ENCODE measurements at regions not wholly inside any gene's neighbourhood (a gene's known extent, or its start where the extent isn't known, plus 50 kb on each side); places are given as distances from the start of the nearest gene placed in this dataset.
A peak's percentile ranks its signal among the peaks of the same experiment; 100 is the strongest.

DNA sequence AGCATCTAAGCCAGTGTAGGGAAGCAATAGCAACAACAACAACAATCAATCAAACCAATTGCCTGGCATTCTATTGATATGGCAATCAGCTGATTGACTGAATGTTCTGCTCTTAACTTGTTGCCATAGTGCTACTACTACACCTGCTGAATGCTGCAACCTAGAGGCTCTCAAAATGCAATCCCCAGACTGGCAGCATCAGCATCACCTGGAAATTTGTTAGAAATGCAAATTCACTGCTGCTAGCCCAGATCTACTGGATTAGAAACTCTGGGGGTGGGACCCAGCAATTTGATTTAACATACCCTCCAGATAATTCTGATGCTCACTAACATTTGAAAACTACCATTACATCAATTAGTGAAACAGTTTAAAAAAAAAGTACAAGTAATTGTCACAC, 363.6 kb downstream of the SNAPC1 start:
- no peak overlapping the region for H3K27ac ChIP-seq (ENCODE audit: low read depth in 1 of 2, low read length in 1 of 2)
- DNase-seq (no peak), ATAC-seq (ENCODE audit: insufficient read depth, low FRiP score) (no peak)
- H3K27me3 ChIP-seq (ENCODE audit: control insufficient read depth in 3 of 3, insufficient read depth in 3 of 3, low read length in 2 of 3): peaks cover 0 to 2% (median 0%) of the 10 kb centered on the region in 3 donors
- H3K36me3 ChIP-seq (ENCODE audit: control insufficient read depth in 4 of 4, insufficient read depth in 4 of 4, low read length in 4 of 4): no peaks in the 10 kb centered on the region
- no peak overlapping the region for H3K9ac ChIP-seq (ENCODE audit: insufficient read depth in 1 of 2, low read length in 2 of 2)
- H3K4me3 ChIP-seq: no peak overlapping the region
- peaks cover 0 to 4% (median 0%) of the 10 kb centered on the region in 5 donors for H3K4me1 ChIP-seq (ENCODE audit: control insufficient read depth in 5 of 5, insufficient read depth in 5 of 5, low read length in 5 of 5)
- TF ChIP-seq CTCF (IDR thresholded peaks at IDR 0.05; ENCODE audit: control extremely low read depth, extremely low read depth): no peak
- H3K9me3 ChIP-seq (ENCODE audit: control insufficient read depth in 4 of 4, insufficient read depth in 3 of 4, low read length in 3 of 4): no peaks in the 10 kb centered on the region

- H3K27ac ChIP-seq (ENCODE audit: low read depth in 1 of 2, low read length in 1 of 2): no peak overlapping the region
- H3K4me1 ChIP-seq (ENCODE audit: control insufficient read depth in 5 of 5, insufficient read depth in 5 of 5, low read length in 5 of 5): peaks cover 0 to 4% (median 0%) of the 10 kb centered on the region in 5 donors
- H3K36me3 ChIP-seq (ENCODE audit: control insufficient read depth in 4 of 4, insufficient read depth in 4 of 4, low read length in 4 of 4): no peaks in the 10 kb centered on the region
- ATAC-seq (ENCODE audit: insufficient read depth, low FRiP score) (peak; percentile 58), DNase-seq (peak in 2 of 3 donors; percentile 84 to 87)
- peak; percentile 45 for TF ChIP-seq CTCF (IDR thresholded peaks at IDR 0.05; ENCODE audit: control extremely low read depth, extremely low read depth)
- no peak overlapping the region for H3K9ac ChIP-seq (ENCODE audit: insufficient read depth in 1 of 2, low read length in 2 of 2)
- 12 to 14% methylated on average over 7 of the region's 7 CpGs for WGBS, 2 donors
- H3K4me3 ChIP-seq: no peak overlapping the region
- H3K9me3 ChIP-seq (ENCODE audit: control insufficient read depth in 4 of 4, insufficient read depth in 3 of 4, low read length in 3 of 4): no peaks in the 10 kb centered on the region
- no peaks in the 10 kb centered on the region for H3K27me3 ChIP-seq (ENCODE audit: control insufficient read depth in 3 of 3, insufficient read depth in 3 of 3, low read length in 2 of 3)
Observed at GRCh38 chr14:62126879-62127478, 364.8 kb downstream of the SNAPC1 start.

- H3K9me3 ChIP-seq (ENCODE audit: control insufficient read depth in 4 of 4, insufficient read depth in 3 of 4, low read length in 3 of 4): no peaks in the 10 kb centered on the region
- H3K27me3 ChIP-seq (ENCODE audit: control insufficient read depth in 3 of 3, insufficient read depth in 3 of 3, low read length in 2 of 3): no peaks in the 10 kb centered on the region
- peaks cover 0 to 23% (median 0%) of the 10 kb centered on the region in 5 donors for H3K4me1 ChIP-seq (ENCODE audit: control insufficient read depth in 5 of 5, insufficient read depth in 5 of 5, low read length in 5 of 5)
- no peaks in the 10 kb centered on the region for H3K36me3 ChIP-seq (ENCODE audit: control insufficient read depth in 4 of 4, insufficient read depth in 4 of 4, low read length in 4 of 4)
- no peak for ATAC-seq (ENCODE audit: insufficient read depth, low FRiP score)
- H3K9ac ChIP-seq (ENCODE audit: insufficient read depth in 1 of 2, low read length in 2 of 2): no peak overlapping the region
- 85 to 90% methylated on average over 4 of the region's 4 CpGs for WGBS, 2 donors
- no peak for TF ChIP-seq CTCF (IDR thresholded peaks at IDR 0.05; ENCODE audit: control extremely low read depth, extremely low read depth)
- DNase-seq: no peak
- no peak overlapping the region for H3K27ac ChIP-seq (ENCODE audit: low read depth in 1 of 2, low read length in 1 of 2)
- H3K4me3 ChIP-seq: no peak overlapping the region
Observed at GRCh38 chr14:62130441-62130840, 368.2 kb downstream of the SNAPC1 start.
